Loucy (cell line): ENCODE measurements at regions not wholly inside any gene's neighbourhood (a gene's known extent, or its start where the extent isn't known, plus 50 kb on each side); places are given as distances from the start of the nearest gene placed in this dataset.

Source experiments
- H2AFZ ChIP-seq: fragments of 200-600 bp; sonication (generic); 2 replicates; pipeline ENCODE4 v1.6.0; 2016; ENCODE audit warnings: antibody characterized with exemption, mild to moderate bottlenecking, low read length, moderate library complexity
- H3F3A ChIP-seq: fragments of 200-600 bp; 2 replicates; pipeline ENCODE4 v1.6.0; 2016; ENCODE audit warnings: antibody characterized with exemption, low read depth, mild to moderate bottlenecking
- H3K27me3 ChIP-seq: fragments of 200-600 bp; sonication (generic); 2 replicates; pipeline ENCODE4 v1.6.1; 2014; ENCODE audit warnings: low read length, mild to moderate bottlenecking; ENCODE audit not compliant: insufficient read depth, poor library complexity, severe bottlenecking
- H3K36me3 ChIP-seq: fragments of 200-600 bp; sonication (generic); 2 replicates; pipeline ENCODE4 v1.6.1; 2016; ENCODE audit warnings: low read length; ENCODE audit not compliant: insufficient read depth
- H3K4me1 ChIP-seq: fragments of 200-600 bp; sonication (generic); 2 replicates; pipeline ENCODE4 v1.5.1; 2014; ENCODE audit warnings: low read length, mild to moderate bottlenecking; ENCODE audit not compliant: insufficient read depth, poor library complexity, severe bottlenecking
- H3K4me2 ChIP-seq: fragments of 200-600 bp; sonication (generic); 2 replicates; pipeline ENCODE4 v1.6.0; 2014; ENCODE audit warnings: antibody characterized with exemption, low read length, low read depth, mild to moderate bottlenecking; ENCODE audit not compliant: poor library complexity, severe bottlenecking
- H3K4me3 ChIP-seq: fragments of 200-600 bp; sonication (generic); 2 replicates; pipeline ENCODE4 v1.5.1; 2014; ENCODE audit warnings: low read length, mild to moderate bottlenecking, mixed read lengths; ENCODE audit not compliant: poor library complexity, severe bottlenecking
- H3K79me2 ChIP-seq: fragments of 200-600 bp; sonication (generic); 2 replicates; pipeline ENCODE4 v1.6.1; 2014; ENCODE audit warnings: low read length; ENCODE audit not compliant: insufficient read depth
- H3K9ac ChIP-seq: fragments of 200-600 bp; sonication (generic); 2 replicates; pipeline ENCODE4 v1.6.0; 2014; ENCODE audit warnings: mild to moderate bottlenecking, low read depth, low read length, moderate library complexity; ENCODE audit not compliant: poor library complexity, severe bottlenecking
- H3K9me2 ChIP-seq: fragments of 200-600 bp; sonication (generic); replicated peaks from 2 replicates; pipeline ENCODE4 v1.6.1; 2016; ENCODE audit warnings: low read depth, low read length, mixed read lengths
- H3K9me3 ChIP-seq: fragments of 200-600 bp; sonication (generic); 2 replicates; pipeline ENCODE4 v1.6.1; 2014; ENCODE audit warnings: mild to moderate bottlenecking, antibody characterized with exemption, low read length, low read depth; ENCODE audit not compliant: insufficient read depth
- H4K20me1 ChIP-seq: fragments of 200-600 bp; sonication (generic); 2 replicates; pipeline ENCODE4 v1.6.0; 2014; ENCODE audit warnings: antibody characterized with exemption, low read length, mild to moderate bottlenecking; ENCODE audit not compliant: insufficient read depth, poor library complexity, severe bottlenecking
- CTCF ChIP-seq: fragments of 200-600 bp; sonication (generic); conservative IDR thresholded peaks from 2 replicates; pipeline ENCODE4 v1.5.1; 2014; ENCODE audit warnings: mild to moderate bottlenecking, antibody characterized with exemption, low read length
- EZH2phosphoT487 ChIP-seq: fragments of 200-600 bp; IDR thresholded peaks from 2 replicates; pipeline ENCODE4 v1.6.1; 2018; ENCODE audit warnings: antibody characterized with exemption, mild to moderate bottlenecking, moderate library complexity, borderline replicate concordance

GRCh38 chr15:62218841-62219240 is 53.8 kb upstream of the C2CD4B start:
- no peaks in the 10 kb centered on the region for H3K9me2 ChIP-seq
- peaks cover 15% of the 10 kb centered on the region; the same call in 1 of the 2 replicates for H3K9me3 ChIP-seq
- no peaks in the 10 kb centered on the region for H3K79me2 ChIP-seq
- no peaks in the 10 kb centered on the region for H3F3A ChIP-seq
- TF ChIP-seq EZH2phosphoT487 (no peak), CTCF (no peak)
- no peaks in the 10 kb centered on the region for H3K4me1 ChIP-seq
- H4K20me1 ChIP-seq: no peaks in the 10 kb centered on the region
- H3K4me2 ChIP-seq: no peak overlapping the region
- H3K27me3 ChIP-seq: no peaks in the 10 kb centered on the region
- no peak overlapping the region for H2AFZ ChIP-seq
- H3K9ac ChIP-seq: no peak overlapping the region
- no peak overlapping the region for H3K4me3 ChIP-seq
- H3K36me3 ChIP-seq: no peaks in the 10 kb centered on the region

- Histone ChIP-seq H3K36me3 (no peaks in the 10 kb centered on the region), H3K9me3 (peaks cover 15% of the 10 kb centered on the region; the same call in 1 of the 2 replicates), H3K4me2 (no peak overlapping the region), H4K20me1 (no peaks in the 10 kb centered on the region), H3K4me3 (no peak overlapping the region), H3F3A (no peaks in the 10 kb centered on the region), H3K9me2 (no peaks in the 10 kb centered on the region), H3K79me2 (no peaks in the 10 kb centered on the region), H3K4me1 (no peaks in the 10 kb centered on the region), H3K27me3 (no peaks in the 10 kb centered on the region), H2AFZ (no peak overlapping the region), H3K9ac (no peak overlapping the region)
- TF ChIP-seq CTCF (no peak), EZH2phosphoT487 (no peak)
Observed at GRCh38 chr15:62219799-62220198, 54.7 kb upstream of the C2CD4B start.

DNA sequence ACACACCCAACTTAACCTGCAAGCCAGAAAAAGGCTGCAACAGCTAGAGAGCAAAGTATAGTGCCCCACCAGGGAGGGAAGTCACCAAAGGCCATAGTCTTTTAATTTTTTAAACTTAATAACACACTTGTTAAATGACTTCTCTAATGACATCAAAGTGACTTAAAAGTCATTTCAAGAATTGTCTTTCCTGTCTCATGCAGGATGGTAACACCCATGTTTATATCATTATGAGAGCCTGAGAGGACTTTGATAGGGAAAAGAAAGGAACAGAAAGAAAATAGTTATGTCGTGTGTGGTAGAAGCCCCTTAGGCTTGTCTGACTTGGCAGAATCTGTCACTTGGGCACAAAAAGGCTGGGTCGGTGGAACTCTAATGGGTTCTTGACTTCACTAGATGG is 57.9 kb upstream of the C2CD4B start:
- H3K27me3 ChIP-seq: no peaks in the 10 kb centered on the region
- H4K20me1 ChIP-seq: no peaks in the 10 kb centered on the region
- H3K4me3 ChIP-seq: no peak overlapping the region
- no peak overlapping the region for H2AFZ ChIP-seq
- H3K36me3 ChIP-seq: no peaks in the 10 kb centered on the region
- no peaks in the 10 kb centered on the region for H3K4me1 ChIP-seq
- no peak overlapping the region for H3K4me2 ChIP-seq
- no peaks in the 10 kb centered on the region for H3K9me2 ChIP-seq
- H3K9me3 ChIP-seq: no peaks in the 10 kb centered on the region; the same call in 1 of the 2 replicates
- no peaks in the 10 kb centered on the region for H3K79me2 ChIP-seq
- TF ChIP-seq CTCF (no peak), EZH2phosphoT487 (no peak)
- H3F3A ChIP-seq: no peaks in the 10 kb centered on the region
- H3K9ac ChIP-seq: no peak overlapping the region
